Left hindlimb (tissue), 1 donor: ENCODE measurements at regions not wholly inside any gene's neighbourhood (a gene's known extent, or its start where the extent isn't known, plus 50 kb on each side); places are given as distances from the start of the nearest gene placed in this dataset.
A peak's percentile ranks its signal among the peaks of the same experiment; 100 is the strongest.
"Not testable (repeated sequence)": the region's sequence is repeated elsewhere in the genome, so short reads cannot be mapped to it uniquely, and the experiment has no call there.

Source experiments
- DNase-seq: peaks from one replicate; pipeline ENCODE4 v3.0.0-alpha.2; 2018

- DNase-seq: no peak
Observed at GRCh38 chr3:20316238-20316637, 130.2 kb upstream of the SGO1 start.

GRCh38 chr3:20310629-20311028 is 124.6 kb upstream of the SGO1 start:
- peak; percentile 78 for DNase-seq

DNA sequence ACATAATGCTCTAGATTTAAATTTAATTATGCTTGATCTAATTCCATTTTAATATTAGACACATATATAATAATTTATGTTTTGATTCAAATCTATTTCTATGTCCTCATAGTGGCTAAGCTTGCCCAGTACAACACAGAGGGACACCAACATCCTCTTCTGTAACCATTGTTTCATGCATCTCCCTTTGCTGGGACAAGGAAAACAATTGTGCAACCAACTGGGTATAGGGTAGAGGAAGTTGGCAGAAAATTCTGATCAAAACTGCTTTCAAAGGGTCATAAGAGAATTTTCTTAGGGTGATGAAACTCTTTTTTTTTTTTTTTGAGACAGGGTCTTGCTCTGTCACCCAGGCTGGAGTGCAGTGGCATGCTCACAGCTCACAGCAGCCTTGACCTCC is 121.4 kb upstream of the SGO1 start:
- DNase-seq: no peak

- no peak for DNase-seq
Observed at GRCh38 chr3:20305647-20306046, 119.6 kb upstream of the SGO1 start.

GRCh38 chr3:20302766-20303165 is 116.8 kb upstream of the SGO1 start:
- DNase-seq: no peak

DNA sequence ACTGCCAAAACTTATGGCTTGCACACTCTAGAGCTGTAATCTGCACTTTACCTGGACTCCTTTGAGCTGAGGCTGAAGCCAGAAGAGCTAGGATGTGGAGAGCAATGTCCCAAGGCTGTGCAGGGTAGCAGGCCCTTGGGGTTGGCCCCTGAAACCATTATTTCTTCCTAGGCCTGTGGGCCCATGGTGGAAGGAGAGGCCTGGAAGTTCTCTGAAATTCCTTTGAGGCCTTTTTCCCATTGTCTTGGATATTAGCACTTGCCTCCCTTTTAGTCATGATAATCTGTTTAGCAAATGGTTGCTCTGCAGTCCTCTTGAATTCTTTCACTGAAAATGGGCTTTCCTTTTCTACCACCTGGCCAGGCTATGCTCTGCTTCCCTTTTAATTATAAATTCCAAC is 102.0 kb upstream of the SGO1 start:
- DNase-seq: no peak

GRCh38 chr3:20280257-20280656 is 94.3 kb upstream of the SGO1 start:
- DNase-seq: no peak

DNA sequence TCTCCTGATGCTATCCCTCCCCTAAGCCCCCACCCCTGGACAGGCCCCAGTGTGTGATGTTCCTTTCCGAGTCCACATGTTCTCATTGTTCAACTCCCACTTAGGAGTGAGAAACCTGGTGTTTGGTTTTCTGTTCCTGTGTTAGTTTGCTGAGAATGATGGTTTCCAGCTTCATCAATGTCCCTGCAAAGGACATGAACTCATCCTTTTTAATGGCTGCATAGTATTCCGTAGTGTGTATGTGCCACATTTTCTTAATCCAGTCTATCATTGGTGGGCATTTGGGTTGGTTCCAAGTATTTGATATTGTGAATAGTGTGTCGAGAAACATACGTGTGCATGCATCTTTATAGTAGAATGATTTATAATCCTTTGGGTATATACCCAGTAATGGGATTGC is 80.0 kb upstream of the SGO1 start:
- not testable (repeated sequence) for DNase-seq

DNA sequence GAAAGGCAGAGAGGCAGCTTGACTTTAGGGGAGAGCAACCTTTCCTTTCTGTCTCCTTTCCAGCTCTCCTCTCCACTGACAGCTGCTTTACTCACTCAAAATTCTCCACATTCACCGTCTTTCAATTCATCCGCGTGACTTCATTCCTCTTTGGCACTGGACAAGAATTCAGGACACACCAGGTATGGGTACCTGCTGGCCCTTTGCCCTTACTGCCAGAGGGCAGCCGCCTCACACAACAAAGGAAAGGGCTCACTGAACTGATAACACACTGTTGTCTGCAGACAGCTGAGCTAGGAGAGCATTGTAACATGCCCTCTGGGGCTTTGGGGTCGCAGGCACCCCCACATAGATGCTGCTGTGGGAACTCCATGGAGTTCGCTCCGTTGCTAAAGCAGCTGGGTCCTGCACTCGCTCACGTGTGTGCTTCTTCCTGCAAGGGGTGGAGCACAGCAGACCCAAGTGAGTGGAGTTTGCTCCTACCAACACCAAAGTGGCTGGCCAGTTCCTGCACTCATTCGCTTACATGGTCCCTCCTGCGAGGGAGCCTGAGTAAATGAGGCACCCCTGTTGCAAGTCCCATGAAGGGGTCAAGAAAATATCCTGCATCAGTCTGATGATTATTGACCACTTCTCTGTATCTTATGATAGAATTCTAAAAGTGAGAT is 79.0 kb upstream of the SGO1 start:
- no peak for DNase-seq

DNA sequence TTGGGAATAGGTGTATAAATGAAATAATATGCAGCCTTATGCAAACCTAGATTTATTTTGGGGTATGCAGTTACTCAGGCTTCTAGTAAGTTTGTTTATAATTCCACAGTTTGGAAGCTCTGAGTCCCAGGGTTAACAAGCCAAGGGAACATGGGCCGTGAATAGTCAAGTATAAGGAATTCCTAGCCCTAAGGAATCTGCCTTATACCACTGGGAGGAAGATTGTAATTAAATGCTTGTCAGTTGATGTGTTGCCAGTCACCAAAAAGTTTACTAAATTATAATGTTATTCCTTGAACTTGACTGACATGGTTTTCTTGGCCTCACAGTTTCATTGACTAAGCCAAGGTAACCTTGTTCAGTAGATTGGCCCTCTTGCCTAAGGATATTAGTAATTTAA is 72.4 kb upstream of the SGO1 start:
- DNase-seq: no peak

DNA sequence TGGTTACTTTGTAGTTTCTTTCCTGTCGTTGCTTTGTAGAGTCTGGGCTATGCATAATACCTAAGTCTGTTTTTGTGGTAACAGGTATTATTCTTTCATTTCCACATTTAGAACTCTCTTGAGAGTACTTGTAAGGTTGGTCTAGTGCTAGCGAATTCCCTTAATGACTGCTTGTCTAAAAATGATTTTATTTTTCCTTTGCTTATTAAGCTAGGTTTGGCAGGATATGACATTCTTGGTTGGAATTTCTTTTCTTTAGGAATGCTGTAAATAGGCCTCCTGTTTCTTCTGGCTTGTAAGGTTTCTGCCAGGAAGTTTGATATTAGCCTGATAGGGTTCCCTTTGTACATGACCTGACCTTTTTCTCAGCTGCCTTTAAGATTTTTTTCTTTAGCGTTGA is 70.1 kb upstream of the SGO1 start:
- no peak for DNase-seq

- DNase-seq: no peak
Observed at GRCh38 chr3:20254268-20255117, 68.5 kb upstream of the SGO1 start.

DNA sequence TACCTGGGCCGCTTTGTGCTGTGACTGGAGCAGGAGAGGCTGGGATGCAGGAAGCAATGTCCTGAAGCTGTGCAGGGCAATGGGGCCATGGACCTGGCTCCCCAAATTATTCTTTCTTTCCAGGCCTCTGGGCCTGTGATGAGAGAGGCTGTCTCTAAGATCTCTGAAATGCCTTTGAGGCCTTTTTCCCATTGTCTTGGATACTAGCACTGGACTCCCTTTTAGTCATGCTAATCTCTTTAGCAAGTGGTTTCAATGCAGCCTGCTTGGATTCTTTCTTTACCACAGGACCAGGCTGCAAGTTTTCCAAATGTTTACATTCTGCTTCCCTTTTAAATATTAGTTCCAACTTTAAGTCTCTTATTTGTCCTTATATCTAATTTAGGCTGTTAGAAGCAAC is 64.8 kb upstream of the SGO1 start:
- DNase-seq: no peak

- no peak for DNase-seq
Observed at GRCh38 chr3:20250314-20250713, 64.3 kb upstream of the SGO1 start.

- DNase-seq: no peak
Observed at GRCh38 chr3:20246662-20247061, 60.7 kb upstream of the SGO1 start.

DNA sequence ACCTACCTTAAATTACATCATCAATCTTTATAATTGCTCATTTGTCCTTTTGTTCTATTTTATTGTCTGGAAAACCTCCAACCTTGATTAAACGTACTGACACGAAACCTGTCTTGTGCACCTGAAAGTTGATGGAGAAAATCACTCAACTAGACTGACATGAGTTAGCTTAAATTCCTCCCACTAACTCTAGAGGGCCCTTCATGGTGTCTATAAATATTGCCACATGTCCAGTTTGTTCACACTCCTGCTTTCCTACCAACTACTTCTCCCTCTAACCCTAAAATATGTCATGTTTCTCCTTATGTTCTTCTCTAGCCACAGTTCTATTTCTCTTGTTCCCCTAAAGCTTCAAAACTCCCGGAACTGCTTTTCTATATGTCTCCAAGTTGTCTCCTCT is 59.8 kb upstream of the SGO1 start:
- no peak for DNase-seq

- DNase-seq: no peak
Observed at GRCh38 chr3:20240154-20240883, 54.3 kb upstream of the SGO1 start.

- not testable (repeated sequence) for DNase-seq
Observed at GRCh38 chr3:20238199-20238598, 52.2 kb upstream of the SGO1 start.

GRCh38 chr3:20236603-20237002 is 50.6 kb upstream of the SGO1 start:
- DNase-seq: no peak
